Epidermal melanocyte (primary cell): ENCODE measurements at regions not wholly inside any gene's neighbourhood (a gene's known extent, or its start where the extent isn't known, plus 50 kb on each side); places are given as distances from the start of the nearest gene placed in this dataset.
A peak's percentile ranks its signal among the peaks of the same experiment; 100 is the strongest.
"Not testable (repeated sequence)": the region's sequence is repeated elsewhere in the genome, so short reads cannot be mapped to it uniquely, and the experiment has no call there.

Source experiments
- DNase-seq: peaks from one replicate; pipeline ENCODE4 v3.0.0; 2011; ENCODE audit warnings: low spot score; ENCODE audit not compliant: insufficient read length

DNA sequence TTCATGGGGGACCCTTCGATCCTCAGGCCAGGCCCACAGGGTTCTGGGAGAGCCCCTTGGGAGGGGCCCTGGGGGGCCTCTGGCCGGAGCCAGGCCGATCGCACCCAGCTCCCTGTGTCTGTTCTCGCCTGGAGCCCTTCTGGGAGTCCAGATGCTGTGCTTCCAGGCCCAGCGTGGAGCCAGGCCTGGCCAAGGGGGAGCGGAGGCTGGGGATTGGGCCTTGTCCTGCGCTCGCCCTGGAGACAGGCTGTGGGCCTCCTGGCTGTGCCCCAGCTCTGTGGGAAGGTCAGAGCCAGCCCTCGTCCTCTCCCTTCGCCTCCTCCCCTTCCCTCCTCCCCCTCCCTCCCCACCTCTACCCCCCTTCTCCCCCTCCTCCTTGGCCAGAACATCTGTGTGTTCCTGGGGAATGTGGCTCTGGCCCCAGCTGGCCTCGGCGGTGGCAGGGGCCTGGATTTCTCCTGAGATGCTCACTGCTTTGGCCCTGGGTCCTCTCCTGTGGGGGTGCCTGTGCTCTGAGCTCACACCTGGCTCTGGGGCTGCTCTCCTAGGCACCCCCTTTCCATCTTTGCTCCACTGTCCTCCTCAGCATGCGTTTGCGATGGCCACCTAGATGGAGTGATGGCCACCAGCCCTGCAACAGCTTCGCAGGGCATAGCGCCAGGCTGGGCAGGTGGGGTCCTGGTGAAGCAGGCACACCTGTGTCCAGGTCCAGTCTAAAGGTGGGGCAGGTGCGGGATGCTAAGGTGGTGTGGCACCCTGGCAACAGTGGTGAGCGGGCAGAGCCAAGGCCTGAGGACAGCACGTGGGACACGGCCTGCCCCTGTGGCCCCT is 90.6 kb upstream of the CIBAR2 start:
- DNase-seq, result peak; percentile 86

DNA sequence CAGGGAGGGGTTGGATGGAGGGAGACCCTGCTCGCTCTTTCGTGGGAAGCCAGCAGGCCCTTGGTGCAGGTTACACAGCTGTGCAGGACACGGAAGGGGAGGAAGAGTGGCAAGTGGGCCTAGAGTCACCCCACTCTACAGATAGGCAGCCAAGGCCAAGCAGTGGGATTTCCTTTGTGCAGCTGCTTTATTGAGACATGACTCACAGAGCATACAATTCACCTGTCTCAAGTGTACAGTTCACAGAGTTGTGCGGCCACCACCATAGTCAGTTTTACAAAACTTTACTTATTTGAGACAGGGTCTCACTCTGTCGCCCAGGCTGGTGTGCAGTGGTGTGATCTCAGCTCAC is 91.2 kb upstream of the CIBAR2 start:
- DNase-seq, result no peak

DNA sequence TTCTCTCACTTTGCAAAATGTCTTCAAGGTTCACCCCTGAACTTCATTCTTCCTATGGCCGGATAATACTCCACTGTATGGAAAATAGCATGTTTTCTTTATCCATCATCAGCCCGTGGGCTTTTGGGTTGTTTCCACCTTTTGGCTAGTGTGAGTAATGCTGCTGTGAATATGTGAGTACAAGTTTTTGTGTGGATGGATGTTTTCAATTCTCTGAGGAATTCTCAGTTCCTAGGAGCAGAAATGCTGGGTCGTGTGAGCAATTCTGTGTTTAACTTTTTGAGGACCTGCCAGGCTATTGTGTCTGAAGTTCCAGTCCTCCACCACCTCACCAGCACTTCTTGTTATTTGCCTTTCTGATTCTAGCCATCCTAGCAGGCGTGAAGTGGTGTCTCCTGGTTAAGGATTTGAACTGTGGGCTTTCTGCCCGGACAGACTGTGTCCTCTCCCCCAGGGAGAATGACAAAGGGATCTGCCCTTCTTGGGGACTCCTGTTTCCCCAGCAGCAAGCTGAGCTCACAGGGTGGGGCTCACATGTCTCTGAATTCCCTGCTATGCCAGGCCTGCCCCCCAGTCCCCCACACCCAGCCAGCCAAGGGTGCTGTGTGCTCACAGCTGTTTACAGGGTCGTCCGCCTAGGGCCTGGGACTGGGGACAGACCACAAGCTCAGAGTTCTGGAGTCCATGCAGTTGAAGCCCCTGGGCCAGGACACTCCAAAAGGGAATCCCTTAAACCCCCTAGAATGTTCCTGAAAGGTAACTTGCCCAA is 92.2 kb upstream of the CIBAR2 start:
- DNase-seq, result no peak

DNA sequence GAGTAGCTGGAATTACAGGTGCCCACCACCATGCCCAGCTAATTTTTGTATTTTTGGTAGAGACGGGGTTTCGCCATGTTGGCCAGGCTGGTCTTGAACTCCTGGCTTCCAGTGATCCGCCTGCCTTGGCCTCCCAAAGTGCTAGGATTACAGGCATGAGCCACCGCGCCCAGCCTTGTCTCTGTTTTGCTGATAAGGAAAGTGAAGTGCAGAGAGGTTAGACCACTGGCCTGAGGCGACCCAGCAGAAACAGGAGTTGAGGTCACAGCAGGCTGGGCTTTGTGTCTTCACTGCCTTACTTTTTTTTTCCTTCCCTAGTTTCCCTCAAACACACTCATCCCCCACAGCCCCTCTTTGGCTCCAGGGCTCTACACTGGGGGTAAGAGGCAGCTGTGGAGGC is 93.0 kb upstream of the CIBAR2 start:
- DNase-seq, result not testable (repeated sequence)

DNA sequence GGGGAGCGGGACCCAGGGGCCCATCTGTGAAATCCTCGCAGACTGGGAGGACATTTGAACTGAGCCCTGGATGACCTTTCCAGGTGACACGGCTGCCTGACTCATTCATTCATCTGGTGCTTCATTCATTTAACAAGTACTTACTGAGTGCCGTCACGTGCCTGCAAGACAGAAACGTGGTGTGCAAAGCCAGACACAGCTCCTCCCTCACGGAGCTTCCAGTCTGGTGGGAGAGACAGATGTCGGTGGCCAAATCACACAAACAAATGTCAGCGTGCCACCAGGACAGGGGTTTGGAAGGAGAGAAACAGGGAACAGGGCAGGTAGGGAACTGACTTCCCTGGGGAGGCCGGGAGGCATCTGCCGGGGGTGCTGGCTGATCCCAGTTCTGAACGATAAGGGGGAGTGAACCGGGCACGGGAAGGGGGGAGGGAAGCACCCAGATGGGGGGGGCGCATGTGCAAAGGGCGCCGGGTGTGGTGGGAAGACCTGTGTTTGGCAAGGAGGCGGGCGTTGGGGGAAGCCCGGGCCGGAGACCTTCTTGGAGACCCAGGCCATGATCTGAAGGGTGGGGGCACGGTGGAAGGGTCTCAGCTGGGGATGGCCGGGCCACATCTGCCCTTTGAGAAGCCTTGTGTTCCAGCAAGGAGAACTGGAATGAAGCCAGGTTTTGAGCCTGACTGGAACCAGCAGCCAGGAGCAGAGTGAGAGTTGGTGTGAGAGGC is 93.6 kb upstream of the CIBAR2 start:
- DNase-seq, result no peak

DNA sequence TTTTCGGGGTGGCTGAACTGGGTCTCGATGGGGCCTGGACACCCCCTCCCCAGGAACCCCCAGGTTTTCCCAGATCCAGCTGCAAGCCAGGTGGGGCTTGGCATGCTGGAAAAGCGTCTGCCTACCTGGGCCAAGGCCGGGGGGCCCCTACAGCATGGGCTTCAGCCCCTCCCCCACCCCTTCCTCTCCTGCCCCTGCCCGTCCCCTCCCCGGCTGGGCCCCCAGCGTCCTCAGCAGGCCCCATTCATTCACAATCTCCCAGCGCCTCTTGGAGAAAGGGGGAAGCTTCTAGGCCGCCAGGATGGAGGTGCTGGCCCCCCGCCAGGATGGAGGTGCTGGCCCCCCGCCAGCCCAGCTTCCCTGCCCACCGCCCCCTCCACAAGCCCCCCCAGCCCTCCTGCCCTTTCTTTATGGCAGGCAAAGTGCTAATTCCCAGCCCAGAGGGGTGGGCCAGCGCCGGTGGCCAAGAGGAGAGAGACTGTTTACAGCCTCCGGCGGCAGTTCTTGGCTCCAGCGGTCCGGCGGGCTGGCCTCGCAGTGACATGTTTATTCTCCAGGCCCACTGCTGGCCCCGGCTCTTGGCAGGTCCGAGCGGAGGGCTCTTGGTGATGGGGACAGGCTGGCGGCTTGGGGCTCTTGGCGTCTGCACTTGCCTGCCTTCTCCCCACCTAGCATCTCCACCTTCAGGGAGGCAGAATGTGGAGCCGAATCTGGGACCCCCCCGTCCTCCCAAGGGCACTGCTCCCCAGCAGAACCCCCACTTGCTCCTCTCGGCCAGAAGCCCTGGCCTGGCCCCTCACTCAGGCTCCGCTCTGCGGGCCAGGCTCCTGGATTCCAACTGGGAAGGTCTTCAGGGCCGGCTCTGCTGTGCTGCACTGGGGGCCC is 94.4 kb upstream of the CIBAR2 start:
- no peak for DNase-seq

DNA sequence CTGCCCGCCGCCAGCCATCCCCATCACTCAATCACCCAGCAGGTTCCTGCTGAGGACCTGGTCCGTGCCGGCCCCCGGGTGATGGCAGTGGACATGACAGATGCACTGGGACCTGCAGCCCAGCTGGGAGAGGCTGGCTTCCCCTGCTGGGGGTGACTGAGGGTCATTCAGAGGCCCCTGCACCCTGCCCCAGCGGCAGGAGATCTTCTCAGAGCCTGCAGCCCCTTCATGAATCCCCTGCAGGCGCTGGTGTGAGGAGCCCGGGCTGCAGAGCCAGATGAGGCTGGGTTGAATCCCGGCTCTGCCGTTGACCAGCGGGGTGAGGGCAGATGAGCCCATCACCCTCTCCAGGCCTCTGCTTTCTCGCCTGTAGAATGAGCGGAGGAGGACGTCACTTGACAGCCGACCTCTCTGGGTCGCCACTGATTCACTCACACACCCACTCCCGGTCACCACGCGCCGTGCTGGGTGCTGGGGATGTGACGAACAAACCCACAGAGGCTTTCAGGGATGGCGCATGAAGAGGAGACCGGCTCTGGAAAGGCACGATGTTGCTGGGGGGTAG is 95.2 kb upstream of the CIBAR2 start:
- no peak for DNase-seq

DNA sequence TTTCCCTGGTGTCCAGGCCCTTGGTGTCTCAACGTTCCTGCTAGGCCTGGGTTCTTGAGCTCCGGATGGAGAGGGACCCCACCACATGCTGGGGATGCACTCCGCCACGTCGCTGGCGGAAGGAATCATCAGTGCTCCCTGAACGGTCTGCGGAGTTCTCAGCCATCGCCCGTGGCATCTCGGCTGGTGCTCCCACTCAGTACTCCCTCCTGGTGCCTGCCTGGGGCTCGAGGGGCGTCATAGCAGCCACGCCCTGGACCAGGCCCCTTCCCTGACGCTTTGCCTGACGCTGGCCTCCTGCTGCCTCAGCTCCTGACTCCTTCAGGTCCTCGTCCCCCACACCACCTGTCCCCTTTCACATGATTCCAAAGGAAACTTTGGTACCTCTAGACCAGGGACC is 95.9 kb upstream of the CIBAR2 start:
- DNase-seq, result no peak

DNA sequence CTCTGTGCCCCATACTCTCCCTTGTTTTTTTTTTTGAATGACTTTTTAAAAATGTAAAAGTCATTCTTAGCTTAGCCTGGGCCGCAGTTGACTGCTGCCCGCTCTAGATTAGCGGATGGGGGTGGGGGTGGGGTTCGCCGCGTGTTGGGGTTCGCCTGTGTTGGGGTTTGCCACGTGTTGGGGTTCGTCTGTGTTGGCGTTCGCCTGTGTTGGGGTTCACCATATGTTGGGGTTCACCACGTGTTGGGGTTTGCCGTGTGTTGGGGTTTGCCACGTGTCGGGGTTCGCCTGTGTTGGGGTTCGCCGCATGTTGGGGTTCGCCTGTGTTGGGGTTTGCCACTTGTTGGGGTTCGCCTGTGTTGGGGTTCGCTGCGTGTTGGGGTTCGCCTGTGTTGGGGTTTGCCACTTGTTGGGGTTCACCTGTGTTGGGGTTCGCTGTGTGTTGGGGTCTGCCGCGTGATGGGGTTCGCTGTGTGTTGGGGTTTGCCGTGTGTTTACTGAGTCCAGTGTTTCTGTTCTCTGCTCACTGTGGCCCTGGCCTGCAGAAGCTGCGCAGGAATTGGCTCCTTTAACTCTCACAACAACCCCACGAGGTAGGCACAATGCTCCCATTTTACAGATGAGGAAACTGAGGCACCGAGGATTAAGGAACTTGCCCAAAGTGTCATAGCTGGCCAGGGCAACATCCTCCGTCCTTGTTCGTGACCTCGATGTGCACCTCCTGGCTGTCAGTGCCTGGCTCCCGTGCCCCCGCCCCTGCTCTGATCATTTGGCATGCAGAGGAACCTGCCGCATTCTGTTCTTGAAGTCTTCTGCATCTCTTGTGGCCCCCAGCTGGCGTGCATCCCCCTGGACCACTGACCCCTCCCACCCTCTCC is 96.6 kb upstream of the CIBAR2 start:
- no peak for DNase-seq

DNA sequence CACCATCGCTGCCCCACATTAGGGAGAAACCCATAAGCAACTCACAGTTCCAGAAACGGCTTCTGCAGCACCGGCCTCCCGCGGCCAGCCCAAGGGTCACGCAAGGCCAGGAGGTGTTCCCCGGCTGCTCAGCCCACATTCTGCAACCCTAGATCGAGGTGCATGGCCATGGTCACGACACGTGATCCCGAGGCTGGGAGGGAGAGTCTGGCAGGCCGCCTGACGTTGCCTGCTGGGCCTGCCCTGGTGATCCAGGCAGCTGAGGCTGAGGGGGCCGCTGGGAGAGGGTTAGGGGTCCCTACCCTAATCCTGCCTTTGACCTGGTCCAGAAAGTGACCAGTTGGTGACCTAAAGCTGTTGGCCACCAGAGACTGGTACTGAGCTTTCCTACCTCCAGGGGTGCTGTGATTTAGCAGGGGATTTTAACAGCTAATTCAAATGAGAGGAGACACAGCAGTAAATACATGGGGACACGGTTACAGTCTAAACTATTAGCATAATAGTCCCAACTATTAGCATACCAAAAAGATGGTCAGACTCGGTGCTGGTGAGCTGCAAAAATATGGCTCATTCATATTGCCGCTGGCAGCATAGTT is 97.4 kb upstream of the CIBAR2 start:
- DNase-seq, result no peak

DNA sequence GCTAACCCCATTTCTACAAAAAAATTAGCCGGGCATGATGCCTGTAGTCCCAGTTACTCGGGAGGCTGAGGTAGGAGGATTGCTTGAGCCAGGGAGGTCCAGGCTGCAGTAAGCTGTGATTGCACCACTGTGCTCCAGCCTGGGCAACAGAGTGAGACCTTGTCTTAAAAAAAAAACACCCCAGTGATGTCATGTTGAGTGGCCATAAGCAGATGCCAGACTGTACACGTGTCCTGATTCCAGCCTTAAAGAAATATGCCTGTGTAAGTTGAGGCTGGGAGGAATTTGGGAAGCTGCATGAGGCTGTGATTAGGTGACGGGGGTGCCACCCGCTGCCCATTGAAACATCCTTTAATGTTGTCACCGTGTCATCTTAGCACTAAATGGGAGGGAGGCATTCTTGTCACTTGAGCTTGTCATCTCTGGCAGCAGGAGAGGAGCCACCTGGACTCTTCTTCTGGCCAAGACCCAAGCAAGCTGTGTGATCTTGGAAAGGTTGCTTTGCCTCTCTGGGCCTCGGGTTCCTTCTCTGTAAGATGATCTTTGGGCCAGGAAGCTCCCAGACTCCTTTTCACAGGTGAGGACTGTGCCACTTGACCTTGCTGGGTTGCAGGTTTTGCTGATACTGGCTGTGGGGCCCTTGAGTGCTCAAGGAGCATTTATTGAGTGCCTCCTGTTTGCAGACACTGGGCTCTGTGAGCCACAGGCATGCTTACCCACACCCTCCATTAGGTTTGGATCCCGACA is 98.3 kb upstream of the CIBAR2 start:
- DNase-seq, result no peak

DNA sequence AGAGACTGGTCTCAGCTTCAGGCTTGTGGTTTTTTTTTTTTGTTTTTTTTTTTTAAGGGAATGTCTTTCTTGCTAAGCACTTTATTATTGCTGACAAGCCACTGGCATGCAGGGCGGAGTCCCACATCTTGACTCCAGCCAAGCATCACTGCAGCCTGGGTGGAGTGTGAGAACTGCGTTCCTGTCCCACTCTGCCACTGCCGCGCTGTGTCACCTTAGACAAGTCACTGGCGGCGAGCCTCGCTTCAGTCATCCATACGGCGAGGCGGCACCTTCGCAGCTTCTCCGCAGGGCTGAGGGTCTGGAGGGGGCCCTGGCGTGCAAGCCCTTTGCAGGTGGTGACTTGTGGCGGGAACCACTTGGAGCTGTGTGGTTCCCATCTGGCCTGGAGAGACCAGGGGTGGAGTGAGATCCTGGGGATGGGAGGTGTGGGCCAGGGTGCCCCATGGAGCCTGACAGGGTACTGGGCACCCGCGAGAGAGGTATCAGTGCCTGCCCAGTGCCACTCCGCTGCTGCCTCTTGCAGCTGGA is 99.1 kb upstream of the CIBAR2 start:
- DNase-seq, result peak; percentile 57

DNA sequence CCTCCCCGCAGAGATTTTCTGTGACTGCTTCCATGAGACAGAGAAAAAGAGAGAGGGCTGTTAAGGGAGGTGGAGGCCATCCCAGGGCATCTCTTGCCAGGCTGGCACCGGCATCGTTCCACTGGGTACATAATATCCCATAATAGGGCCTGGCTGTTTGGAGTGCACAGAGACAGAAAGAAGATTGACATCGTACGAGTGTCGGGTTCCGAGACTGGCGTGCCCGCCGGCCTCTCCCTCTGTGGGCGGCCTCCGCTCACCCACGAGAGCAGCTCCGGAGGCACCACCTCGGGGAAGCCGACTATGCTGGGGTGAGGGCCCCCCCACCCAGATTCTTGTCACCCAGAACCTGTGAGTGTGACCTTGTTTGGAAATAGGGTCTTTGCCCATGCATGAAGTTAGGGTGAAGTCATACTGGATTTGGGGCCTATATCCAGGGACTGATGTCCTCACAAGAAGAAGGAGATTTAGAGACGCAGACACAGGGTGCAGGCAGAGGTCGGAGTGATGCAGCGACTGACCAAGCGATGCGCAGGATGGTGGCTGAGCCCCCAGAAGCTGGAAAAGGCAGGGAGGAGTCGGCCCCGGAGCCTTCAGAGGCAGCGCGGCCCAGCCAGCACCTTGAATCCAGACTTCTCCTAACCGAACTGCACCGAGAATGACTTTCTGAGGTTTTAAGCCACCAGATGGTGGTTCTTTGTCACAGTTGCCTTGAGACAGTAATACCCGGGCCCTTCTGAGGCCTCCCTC is 101.8 kb upstream of the CIBAR2 start:
- no peak for DNase-seq

DNA sequence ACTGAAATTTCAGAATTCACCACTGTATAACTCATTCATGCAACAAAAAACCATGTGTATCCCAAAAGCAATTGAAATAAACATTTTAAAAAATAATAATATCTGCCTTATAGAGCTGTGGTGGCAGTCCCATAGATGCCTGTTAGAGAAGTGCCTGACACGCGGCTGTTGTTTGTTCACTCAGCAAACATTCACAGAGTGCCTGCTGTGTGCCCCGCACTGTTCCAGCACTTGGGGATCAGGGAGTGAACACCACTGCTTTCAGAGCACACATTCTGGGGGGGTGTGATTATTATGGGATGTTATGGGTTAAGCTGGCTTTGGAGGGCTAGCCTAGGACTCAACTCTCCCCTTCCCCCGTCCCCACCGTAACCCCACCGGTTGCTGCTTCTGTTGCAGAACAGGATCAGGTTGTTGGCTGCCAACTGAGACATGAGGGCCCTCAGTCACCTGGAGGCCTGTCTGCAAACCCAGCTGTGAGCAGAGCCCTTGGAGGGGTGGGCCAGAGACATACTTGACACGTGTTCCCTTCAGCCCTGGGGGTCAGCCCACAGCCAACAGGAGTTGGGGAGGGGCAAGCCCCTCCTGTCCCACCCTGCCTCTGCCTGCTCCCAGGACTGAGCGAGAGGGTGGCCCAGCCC is 103.3 kb upstream of the CIBAR2 start:
- DNase-seq, result no peak

DNA sequence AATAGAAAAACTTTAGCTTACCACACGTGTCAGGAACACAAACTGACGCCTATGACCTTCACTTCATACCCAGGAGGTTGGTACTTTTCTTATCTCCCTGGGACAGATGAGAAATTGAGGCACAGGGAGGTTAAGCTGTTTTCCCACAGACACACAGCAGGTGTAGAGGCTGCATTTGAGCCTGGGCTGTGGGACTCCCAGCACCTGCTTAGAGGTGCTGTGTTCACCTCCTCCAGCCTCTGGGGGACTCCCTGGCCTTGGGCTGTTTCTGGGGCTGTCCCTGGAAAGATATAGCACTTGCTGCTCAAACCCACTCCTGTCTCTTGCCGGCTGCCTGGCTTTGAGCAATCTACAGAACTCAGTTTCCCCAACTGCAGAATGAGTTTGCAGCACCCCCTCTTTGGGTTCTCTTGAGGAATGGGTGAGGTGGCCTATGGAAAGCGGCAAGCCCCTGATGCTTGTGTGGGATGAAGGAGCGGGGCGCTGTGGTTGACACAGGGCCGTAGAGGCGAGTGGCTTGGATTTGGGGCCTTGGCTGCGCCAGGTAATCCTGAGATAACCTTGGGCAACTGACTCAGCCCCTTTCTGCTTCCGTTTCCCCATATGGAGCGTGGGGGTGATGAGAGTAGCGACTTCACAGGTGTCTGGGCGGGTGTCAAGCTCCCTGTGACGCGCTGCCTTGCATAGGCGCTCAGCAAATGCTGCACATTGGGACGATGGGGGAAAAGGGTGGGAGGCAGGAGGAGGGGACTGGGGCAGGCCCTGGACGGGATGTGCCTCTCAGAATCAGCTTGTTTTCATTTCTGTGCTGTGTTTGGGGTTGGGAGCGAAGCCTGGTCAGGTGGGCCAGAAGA is 104.5 kb upstream of the CIBAR2 start:
- no peak for DNase-seq

DNA sequence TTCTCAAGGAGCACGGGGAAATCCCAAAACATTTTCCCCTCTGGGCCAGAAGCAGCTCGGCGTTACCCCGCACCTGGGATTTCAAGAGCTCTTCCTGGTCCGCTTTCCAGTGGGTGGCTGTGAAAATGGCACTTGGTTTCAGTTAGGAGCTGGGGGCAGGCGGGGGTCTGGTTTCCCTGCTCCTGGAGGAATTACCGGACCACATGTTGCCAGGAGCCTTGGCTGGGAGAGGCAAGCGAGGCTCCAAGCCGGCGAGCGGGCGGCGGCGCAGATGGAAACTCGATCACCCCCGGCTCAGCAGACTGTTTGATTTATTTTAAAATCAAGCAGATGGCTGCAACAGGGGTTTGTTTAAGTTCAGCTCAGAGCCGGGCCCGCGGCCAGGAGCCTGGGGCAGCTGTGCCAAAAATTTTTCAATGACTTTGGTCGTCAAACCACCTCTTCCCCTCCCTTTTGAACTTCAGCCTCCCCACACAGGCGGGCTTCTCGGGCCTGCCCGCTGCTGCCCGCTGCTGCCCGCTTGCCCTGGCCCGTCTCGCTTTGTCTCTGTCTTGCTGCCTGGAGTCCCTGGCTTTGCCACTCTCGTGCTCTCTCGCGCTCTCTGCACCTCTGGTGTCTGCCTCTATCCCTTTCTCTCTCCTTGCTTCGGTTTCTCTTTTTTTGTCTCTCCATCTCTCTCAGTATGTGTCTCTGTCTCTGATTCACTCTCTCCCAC is 108.0 kb upstream of the CIBAR2 start:
- peak; percentile 67 for DNase-seq
